Ishikawa (cell line): ENCODE measurements at regions not wholly inside any gene's neighbourhood (a gene's known extent, or its start where the extent isn't known, plus 50 kb on each side); places are given as distances from the start of the nearest gene placed in this dataset.

ENCODE experiments used
- CEBPB ChIP-seq: IDR thresholded peaks from 2 replicates; pipeline ENCODE4 v1.6.1; 2012
- CREB1 ChIP-seq: IDR thresholded peaks from 2 replicates; pipeline ENCODE4 v1.6.1; 2012; ENCODE audit warnings: low read depth
- EP300 ChIP-seq: IDR thresholded peaks from 2 replicates; pipeline ENCODE4 v1.6.1; 2012; ENCODE audit warnings: borderline replicate concordance
- NFIC ChIP-seq: IDR thresholded peaks from 2 replicates; pipeline ENCODE4 v1.6.1; 2012
- RAD21 ChIP-seq: IDR thresholded peaks from 2 replicates; pipeline ENCODE4 v1.6.1; 2012; ENCODE audit warnings: low read depth
- TAF1 ChIP-seq: IDR thresholded peaks from 2 replicates; pipeline ENCODE4 v1.6.1; 2012; ENCODE audit warnings: low read depth, mild to moderate bottlenecking
- TCF12 ChIP-seq: IDR thresholded peaks from 2 replicates; pipeline ENCODE4 v1.6.1; 2012; ENCODE audit warnings: low read depth
- YY1 ChIP-seq: IDR thresholded peaks from 2 replicates; pipeline ENCODE4 v1.6.1; 2012; ENCODE audit warnings: low read depth
- ZBTB7A ChIP-seq: IDR thresholded peaks from 2 replicates; pipeline ENCODE4 v1.6.1; 2012; ENCODE audit warnings: low read depth
- TF ChIP-seq, protein P1 (sequence below): IDR thresholded peaks from 2 replicates; pipeline ENCODE4 v1.6.1; 2012; ENCODE audit warnings: low read depth, mild to moderate bottlenecking
- TF ChIP-seq, protein P2 (sequence below): IDR thresholded peaks from 2 replicates; pipeline ENCODE4 v1.6.1; 2012

DNA sequence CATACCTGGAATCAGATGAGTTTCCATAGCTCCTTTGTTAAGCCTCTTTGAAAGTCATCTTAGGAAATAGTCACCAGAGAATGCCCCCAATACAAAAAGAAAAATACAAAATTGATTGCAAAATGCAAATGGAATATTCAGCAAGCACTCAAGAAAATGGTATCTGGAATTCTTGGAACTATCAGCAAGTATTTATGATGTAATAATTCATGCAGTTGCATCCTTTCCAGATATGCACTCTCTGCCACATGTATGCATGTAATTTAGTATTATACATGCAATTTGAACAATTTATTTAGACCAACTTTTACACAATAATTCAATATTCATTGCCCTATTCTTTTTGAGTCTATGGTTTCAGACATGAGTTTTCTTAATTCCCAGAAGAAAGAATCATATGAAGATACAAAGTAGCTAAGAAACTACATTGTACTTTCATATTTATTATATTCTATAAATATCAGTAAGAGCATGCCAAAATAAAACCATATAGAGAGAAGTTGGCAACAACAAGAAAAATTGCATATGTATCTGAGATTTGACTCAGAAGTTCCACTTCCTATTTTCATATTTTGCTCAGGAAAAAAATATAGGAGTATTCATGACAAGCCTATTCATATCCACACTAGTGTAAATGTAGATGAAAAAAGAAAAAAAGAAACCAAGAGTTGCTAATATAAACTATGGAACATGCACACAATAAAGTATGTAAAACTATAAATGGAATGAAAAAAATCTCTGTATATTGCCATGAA lies 338.5 kb downstream of the SEMA3D start:
- TF ChIP-seq RAD21 (no peak), NFIC (no peak), CREB1 (no peak), EP300 (no peak), CEBPB (no peak), YY1 (no peak), TAF1 (no peak), ZBTB7A (no peak), TCF12 (no peak)
- TF ChIP-seq, protein P1, sequence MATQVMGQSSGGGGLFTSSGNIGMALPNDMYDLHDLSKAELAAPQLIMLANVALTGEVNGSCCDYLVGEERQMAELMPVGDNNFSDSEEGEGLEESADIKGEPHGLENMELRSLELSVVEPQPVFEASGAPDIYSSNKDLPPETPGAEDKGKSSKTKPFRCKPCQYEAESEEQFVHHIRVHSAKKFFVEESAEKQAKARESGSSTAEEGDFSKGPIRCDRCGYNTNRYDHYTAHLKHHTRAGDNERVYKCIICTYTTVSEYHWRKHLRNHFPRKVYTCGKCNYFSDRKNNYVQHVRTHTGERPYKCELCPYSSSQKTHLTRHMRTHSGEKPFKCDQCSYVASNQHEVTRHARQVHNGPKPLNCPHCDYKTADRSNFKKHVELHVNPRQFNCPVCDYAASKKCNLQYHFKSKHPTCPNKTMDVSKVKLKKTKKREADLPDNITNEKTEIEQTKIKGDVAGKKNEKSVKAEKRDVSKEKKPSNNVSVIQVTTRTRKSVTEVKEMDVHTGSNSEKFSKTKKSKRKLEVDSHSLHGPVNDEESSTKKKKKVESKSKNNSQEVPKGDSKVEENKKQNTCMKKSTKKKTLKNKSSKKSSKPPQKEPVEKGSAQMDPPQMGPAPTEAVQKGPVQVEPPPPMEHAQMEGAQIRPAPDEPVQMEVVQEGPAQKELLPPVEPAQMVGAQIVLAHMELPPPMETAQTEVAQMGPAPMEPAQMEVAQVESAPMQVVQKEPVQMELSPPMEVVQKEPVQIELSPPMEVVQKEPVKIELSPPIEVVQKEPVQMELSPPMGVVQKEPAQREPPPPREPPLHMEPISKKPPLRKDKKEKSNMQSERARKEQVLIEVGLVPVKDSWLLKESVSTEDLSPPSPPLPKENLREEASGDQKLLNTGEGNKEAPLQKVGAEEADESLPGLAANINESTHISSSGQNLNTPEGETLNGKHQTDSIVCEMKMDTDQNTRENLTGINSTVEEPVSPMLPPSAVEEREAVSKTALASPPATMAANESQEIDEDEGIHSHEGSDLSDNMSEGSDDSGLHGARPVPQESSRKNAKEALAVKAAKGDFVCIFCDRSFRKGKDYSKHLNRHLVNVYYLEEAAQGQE: no peak
- TF ChIP-seq, protein P2, sequence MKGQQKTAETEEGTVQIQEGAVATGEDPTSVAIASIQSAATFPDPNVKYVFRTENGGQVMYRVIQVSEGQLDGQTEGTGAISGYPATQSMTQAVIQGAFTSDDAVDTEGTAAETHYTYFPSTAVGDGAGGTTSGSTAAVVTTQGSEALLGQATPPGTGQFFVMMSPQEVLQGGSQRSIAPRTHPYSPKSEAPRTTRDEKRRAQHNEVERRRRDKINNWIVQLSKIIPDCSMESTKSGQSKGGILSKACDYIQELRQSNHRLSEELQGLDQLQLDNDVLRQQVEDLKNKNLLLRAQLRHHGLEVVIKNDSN: no peak
